ENCODE measurements at regions not wholly inside any gene's neighbourhood (a gene's known extent, or its start where the extent isn't known, plus 50 kb on each side); places are given as distances from the start of the nearest gene placed in this dataset.

DNA sequence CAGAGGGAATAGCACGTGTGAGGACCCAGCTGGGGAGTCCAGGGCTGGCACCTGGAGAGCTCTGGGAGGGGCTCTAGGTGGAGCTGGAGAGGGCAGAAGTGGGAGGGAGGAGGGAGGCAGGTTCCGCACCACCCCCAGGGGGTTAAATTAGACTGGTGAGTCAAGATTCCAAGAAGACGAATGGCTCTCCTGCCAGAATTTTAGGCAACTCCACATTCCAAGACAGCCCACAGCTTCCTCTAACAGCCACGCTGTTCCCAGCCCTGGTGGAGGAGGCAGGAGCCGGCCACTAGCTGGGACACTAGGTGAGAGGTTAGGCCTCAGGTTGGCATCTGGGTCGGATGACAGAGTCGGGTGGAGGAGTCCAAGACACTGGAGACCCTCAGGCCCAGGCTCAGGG lies 60.2 kb downstream of the TFAP2C start:
- H3K27ac Mint-ChIP-seq (ENCODE audit: low read depth, unreplicated experiment) = peak overlapping the region; percentile 72
- no peaks in the 10 kb centered on the region for H3K27me3 Mint-ChIP-seq (ENCODE audit: insufficient read depth, unreplicated experiment)
- ChIA-PET POLR2A (interaction anchor here (0.6 to 3.4 kb wide), 12 partner anchors 9 to 371 kb away, joined by 3 to 28 read pairs (median 3); partner anchors contain the start of gene TFAP2C), CTCF (interaction anchor here (0.6 to 2.6 kb wide), 14 partner anchors 11 to 357 kb away, joined by 3 to 11 read pairs (median 4); no protein-coding TSS in a partner anchor)
- peak overlapping the region; percentile 33 for H3K4me3 Mint-ChIP-seq (ENCODE audit: unreplicated experiment)
- H3K9me3 Mint-ChIP-seq (ENCODE audit: unreplicated experiment) = no peaks in the 10 kb centered on the region
- BruUV-seq (replicated peaks) = no TSS peak
- TF ChIP-seq, protein P1, sequence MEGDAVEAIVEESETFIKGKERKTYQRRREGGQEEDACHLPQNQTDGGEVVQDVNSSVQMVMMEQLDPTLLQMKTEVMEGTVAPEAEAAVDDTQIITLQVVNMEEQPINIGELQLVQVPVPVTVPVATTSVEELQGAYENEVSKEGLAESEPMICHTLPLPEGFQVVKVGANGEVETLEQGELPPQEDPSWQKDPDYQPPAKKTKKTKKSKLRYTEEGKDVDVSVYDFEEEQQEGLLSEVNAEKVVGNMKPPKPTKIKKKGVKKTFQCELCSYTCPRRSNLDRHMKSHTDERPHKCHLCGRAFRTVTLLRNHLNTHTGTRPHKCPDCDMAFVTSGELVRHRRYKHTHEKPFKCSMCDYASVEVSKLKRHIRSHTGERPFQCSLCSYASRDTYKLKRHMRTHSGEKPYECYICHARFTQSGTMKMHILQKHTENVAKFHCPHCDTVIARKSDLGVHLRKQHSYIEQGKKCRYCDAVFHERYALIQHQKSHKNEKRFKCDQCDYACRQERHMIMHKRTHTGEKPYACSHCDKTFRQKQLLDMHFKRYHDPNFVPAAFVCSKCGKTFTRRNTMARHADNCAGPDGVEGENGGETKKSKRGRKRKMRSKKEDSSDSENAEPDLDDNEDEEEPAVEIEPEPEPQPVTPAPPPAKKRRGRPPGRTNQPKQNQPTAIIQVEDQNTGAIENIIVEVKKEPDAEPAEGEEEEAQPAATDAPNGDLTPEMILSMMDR (IDR thresholded peaks at IDR 0.05; ENCODE audit: unreplicated experiment) = no peak
- intact Hi-C loops (cut with micrococcal nuclease) = loop anchor here (2.0 kb wide), 1 partner anchor 99 kb away; no protein-coding TSS in a partner anchor
- no peaks in the 10 kb centered on the region for H3K36me3 Mint-ChIP-seq (ENCODE audit: insufficient read depth, unreplicated experiment)
- peaks cover 19% of the 10 kb centered on the region for H3K4me1 Mint-ChIP-seq (ENCODE audit: insufficient read depth, unreplicated experiment)
- peak; percentile 96 for DNase-seq (ENCODE audit: unreplicated experiment)

GRCh38 chr20:56689852-56690485 lies 60.9 kb downstream of the TFAP2C start:
- peak overlapping the region; percentile 72 for H3K27ac Mint-ChIP-seq (ENCODE audit: low read depth, unreplicated experiment)
- DNase-seq (ENCODE audit: unreplicated experiment) = peak; percentile 79
- no peaks in the 10 kb centered on the region for H3K36me3 Mint-ChIP-seq (ENCODE audit: insufficient read depth, unreplicated experiment)
- intact Hi-C loops (cut with micrococcal nuclease) = loop anchor here (2.0 kb wide), 1 partner anchor 99 kb away; no protein-coding TSS in a partner anchor
- TF ChIP-seq, protein P1 (IDR thresholded peaks at IDR 0.05; ENCODE audit: unreplicated experiment) = no peak
- peaks cover 19% of the 10 kb centered on the region for H3K4me1 Mint-ChIP-seq (ENCODE audit: insufficient read depth, unreplicated experiment)
- POLR2A ChIA-PET = interaction anchor here (0.6 to 3.4 kb wide), 8 partner anchors 8 to 184 kb away, joined by 3 to 28 read pairs (median 4); partner anchors contain the start of gene TFAP2C
- H3K27me3 Mint-ChIP-seq (ENCODE audit: insufficient read depth, unreplicated experiment) = no peaks in the 10 kb centered on the region
- H3K4me3 Mint-ChIP-seq (ENCODE audit: unreplicated experiment) = peak overlapping the region; percentile 33
- no TSS peak for BruUV-seq (replicated peaks)
- CTCF ChIA-PET = interaction anchor here (0.5 to 2.6 kb wide), 16 partner anchors 12 to 356 kb away, joined by 3 to 11 read pairs (median 3); no protein-coding TSS in a partner anchor
- H3K9me3 Mint-ChIP-seq (ENCODE audit: unreplicated experiment) = no peaks in the 10 kb centered on the region

GRCh38 chr20:56690531-56691175 lies 61.5 kb downstream of the TFAP2C start:
- ChIA-PET CTCF (interaction anchor here (0.5 to 2.6 kb wide), 10 partner anchors 34 to 356 kb away, joined by 3 to 11 read pairs (median 5); no protein-coding TSS in a partner anchor), POLR2A (interaction anchor here (0.6 to 3.4 kb wide), 5 partner anchors 21 to 184 kb away, joined by 3 to 28 read pairs (median 3); partner anchors contain the start of gene TFAP2C)
- no TSS peak for BruUV-seq (replicated peaks)
- Mint-ChIP-seq H3K27ac (ENCODE audit: low read depth, unreplicated experiment) (peak overlapping the region; percentile 72), H3K36me3 (ENCODE audit: insufficient read depth, unreplicated experiment) (no peaks in the 10 kb centered on the region), H3K27me3 (ENCODE audit: insufficient read depth, unreplicated experiment) (no peaks in the 10 kb centered on the region), H3K9me3 (ENCODE audit: unreplicated experiment) (no peaks in the 10 kb centered on the region), H3K4me1 (ENCODE audit: insufficient read depth, unreplicated experiment) (peaks cover 19% of the 10 kb centered on the region), H3K4me3 (ENCODE audit: unreplicated experiment) (no peak overlapping the region)
- TF ChIP-seq, protein P1 (IDR thresholded peaks at IDR 0.05; ENCODE audit: unreplicated experiment) = no peak
- DNase-seq (ENCODE audit: unreplicated experiment) = peak; percentile 36
- intact Hi-C loops (cut with micrococcal nuclease) = no loop called here
